Suprapubic skin (tissue), 4 donors: ENCODE measurements at regions not wholly inside any gene's neighbourhood (a gene's known extent, or its start where the extent isn't known, plus 50 kb on each side); places are given as distances from the start of the nearest gene placed in this dataset.
"Not testable (repeated sequence)": the region's sequence is repeated elsewhere in the genome, so short reads cannot be mapped to it uniquely, and the experiment has no call there.

Experiments used
- DNase-seq, 2 donors: peaks; one replicate each; pipeline ENCODE4 v3.0.0-alpha.2; 2019; ENCODE audit warnings: low spot score in 2 of 2
- H3K27ac ChIP-seq: fragments of 200-600 bp; sonication (generic); one replicate; pipeline ENCODE4 v1.5.1; 2019
- H3K27me3 ChIP-seq: fragments of 200-600 bp; sonication (generic); one replicate; pipeline ENCODE4 v1.5.1; 2019
- H3K36me3 ChIP-seq: fragments of 200-600 bp; sonication (generic); one replicate; pipeline ENCODE4 v1.5.1; 2019
- H3K4me1 ChIP-seq: fragments of 200-600 bp; sonication (generic); one replicate; pipeline ENCODE4 v1.5.1; 2019
- H3K4me3 ChIP-seq: fragments of 200-600 bp; sonication (generic); one replicate; pipeline ENCODE4 v1.5.1; 2019; ENCODE audit warnings: mild to moderate bottlenecking
- H3K9me3 ChIP-seq: fragments of 200-600 bp; sonication (generic); one replicate; pipeline ENCODE4 v1.5.1; 2019
- CTCF ChIP-seq, 2 donors: fragments of 200-600 bp in 1 of 2; fragments of 450-650 bp in 1 of 2; sonication (generic) in 1 of 2; IDR thresholded peaks; one replicate each; pipeline ENCODE4 v1.5.1; 2016 to 2019; ENCODE audit warnings: antibody characterized with exemption in 2 of 2, mild to moderate bottlenecking in 1 of 2, moderate library complexity in 1 of 2
- EP300 ChIP-seq: sonication (generic); formaldehyde crosslinking; IDR thresholded peaks from one replicate; pipeline ENCODE4 v1.6.1; 2017; ENCODE audit warnings: antibody characterized with exemption
- POLR2A ChIP-seq, 2 donors: fragments of 450-650 bp; IDR thresholded peaks; one replicate each; pipeline ENCODE4 v1.6.1; 2017; ENCODE audit warnings: antibody characterized with exemption in 2 of 2, mild to moderate bottlenecking in 2 of 2, moderate library complexity in 2 of 2
- POLR2AphosphoS5 ChIP-seq, 3 donors: sonication (generic); formaldehyde crosslinking; IDR thresholded peaks; one replicate each; pipeline ENCODE4 v1.6.1; 2017; ENCODE audit warnings: antibody characterized with exemption in 3 of 3
- whole genome bisulfite sequencing: methylation state at CpG from one replicate; pipeline ENCODE4 v1.1.5; 2018; 5-methylcytosine and 5-hydroxymethylcytosine counted together

GRCh38 chr12:5102261-5102789 lies 58.6 kb downstream of the KCNA5 start:
- H3K27me3 ChIP-seq = peaks cover 23% of the 10 kb centered on the region
- no peaks in the 10 kb centered on the region for H3K9me3 ChIP-seq
- H3K4me1 ChIP-seq = no peaks in the 10 kb centered on the region
- no peak for DNase-seq
- H3K27ac ChIP-seq = no peak overlapping the region
- no peak for TF ChIP-seq EP300
- no peak for TF ChIP-seq POLR2A (IDR thresholded peaks at IDR 0.05)
- no peak for TF ChIP-seq POLR2AphosphoS5 (IDR thresholded peaks at IDR 0.05)
- no peak for TF ChIP-seq CTCF (IDR thresholded peaks at IDR 0.05)
- H3K36me3 ChIP-seq = no peaks in the 10 kb centered on the region
- 73% methylated on average over 5 of the region's 5 CpGs for WGBS
- H3K4me3 ChIP-seq = no peak overlapping the region

DNA sequence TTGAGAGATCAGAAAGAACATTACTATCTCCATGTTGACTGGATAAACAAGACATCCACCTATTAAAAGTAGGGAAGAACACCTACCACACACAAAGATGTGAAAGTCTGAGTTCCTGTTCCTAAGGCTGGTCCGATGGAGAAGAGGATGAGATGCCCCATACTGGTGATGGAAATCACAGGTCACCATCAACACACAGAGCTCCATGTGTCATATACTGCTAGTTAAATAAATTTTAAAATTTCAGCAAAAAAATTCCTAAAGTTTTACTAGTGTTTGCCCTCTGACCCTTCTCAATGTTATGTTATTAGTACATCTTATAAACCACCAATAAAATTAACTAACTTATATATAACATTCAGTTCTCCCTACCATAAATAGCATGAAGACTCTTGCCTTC lies 59.1 kb downstream of the KCNA5 start:
- peaks cover 23% of the 10 kb centered on the region for H3K27me3 ChIP-seq
- H3K36me3 ChIP-seq = no peaks in the 10 kb centered on the region
- H3K4me1 ChIP-seq = no peaks in the 10 kb centered on the region
- no peaks in the 10 kb centered on the region for H3K9me3 ChIP-seq
- H3K4me3 ChIP-seq = no peak overlapping the region
- TF ChIP-seq POLR2A (IDR thresholded peaks at IDR 0.05) (no peak), POLR2AphosphoS5 (IDR thresholded peaks at IDR 0.05) (no peak), CTCF (IDR thresholded peaks at IDR 0.05) (no peak), EP300 (no peak)
- H3K27ac ChIP-seq = no peak overlapping the region
- 89% methylated on average over 1 of the region's 1 CpG for WGBS
- DNase-seq = no peak

GRCh38 chr12:5110345-5110744 lies 66.7 kb downstream of the KCNA5 start:
- Histone ChIP-seq H3K36me3 (no peaks in the 10 kb centered on the region), H3K27ac (no peak overlapping the region), H3K9me3 (no peaks in the 10 kb centered on the region), H3K4me1 (no peaks in the 10 kb centered on the region), H3K27me3 (peaks cover 31% of the 10 kb centered on the region), H3K4me3 (no peak overlapping the region)
- 65% methylated on average over 1 of the region's 1 CpG for WGBS
- TF ChIP-seq POLR2A (IDR thresholded peaks at IDR 0.05) = no peak
- no peak for TF ChIP-seq POLR2AphosphoS5 (IDR thresholded peaks at IDR 0.05)
- no peak for TF ChIP-seq EP300
- TF ChIP-seq CTCF (IDR thresholded peaks at IDR 0.05) = no peak
- DNase-seq = no peak

GRCh38 chr12:5114436-5114835 lies 70.8 kb downstream of the KCNA5 start:
- Histone ChIP-seq H3K27me3 (peaks cover 22% of the 10 kb centered on the region), H3K4me1 (no peaks in the 10 kb centered on the region), H3K27ac (no peak overlapping the region), H3K36me3 (no peaks in the 10 kb centered on the region), H3K9me3 (no peaks in the 10 kb centered on the region), H3K4me3 (no peak overlapping the region)
- WGBS = 50% methylated on average over 7 of the region's 7 CpGs
- TF ChIP-seq POLR2A (IDR thresholded peaks at IDR 0.05) = no peak
- DNase-seq = no peak

GRCh38 chr12:5121784-5122183 lies 78.1 kb downstream of the KCNA5 start:
- not testable (repeated sequence) for H3K4me1 ChIP-seq, H3K36me3 ChIP-seq, DNase-seq, H3K9me3 ChIP-seq, H3K27me3 ChIP-seq, H3K27ac ChIP-seq, H3K4me3 ChIP-seq
- no CpG with 5 or more reads among the region's 20 CpGs for WGBS

DNA sequence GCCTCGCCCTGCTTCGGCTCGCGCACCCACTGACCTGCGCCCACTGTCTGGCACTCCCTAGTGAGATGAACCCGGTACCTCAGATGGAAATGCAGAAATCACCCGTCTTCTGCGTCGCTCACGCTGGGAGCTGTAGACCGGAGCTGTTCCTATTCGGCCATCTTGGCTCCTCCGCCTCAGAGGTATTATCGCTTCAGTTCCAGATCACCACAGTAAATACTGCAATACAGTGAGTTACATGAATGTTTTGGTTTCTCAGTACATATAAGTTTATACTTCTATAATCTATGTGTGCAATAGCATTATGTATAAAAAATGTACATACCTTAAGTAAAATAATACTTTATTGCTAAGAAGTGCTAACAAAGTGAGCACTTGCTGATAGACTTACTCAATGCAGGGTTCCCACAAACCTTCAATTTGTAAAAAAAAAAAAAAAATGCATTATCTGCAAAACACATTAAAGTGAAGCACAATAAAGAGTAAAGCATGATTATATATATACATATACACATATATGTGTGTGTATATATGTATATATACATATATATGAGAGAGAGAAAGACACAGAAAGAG lies 78.7 kb downstream of the KCNA5 start:
- WGBS = 96% methylated on average over 12 of the region's 14 CpGs
- not testable (repeated sequence) for H3K4me1 ChIP-seq, H3K9me3 ChIP-seq, H3K27ac ChIP-seq, DNase-seq, H3K27me3 ChIP-seq, H3K36me3 ChIP-seq, H3K4me3 ChIP-seq

- Histone ChIP-seq H3K27ac (no peak overlapping the region), H3K27me3 (no peaks in the 10 kb centered on the region), H3K36me3 (no peaks in the 10 kb centered on the region), H3K4me1 (no peaks in the 10 kb centered on the region), H3K4me3 (no peak overlapping the region), H3K9me3 (no peaks in the 10 kb centered on the region)
- DNase-seq = no peak
- 100% methylated on average over 1 of the region's 2 CpGs for WGBS
- TF ChIP-seq CTCF (IDR thresholded peaks at IDR 0.05) = no peak
- no peak for TF ChIP-seq POLR2A (IDR thresholded peaks at IDR 0.05)
- no peak for TF ChIP-seq POLR2AphosphoS5 (IDR thresholded peaks at IDR 0.05)
- no peak for TF ChIP-seq EP300
Observed at GRCh38 chr12:5123921-5124320, 80.2 kb downstream of the KCNA5 start.
